ENCODE measurements at regions not wholly inside any gene's neighbourhood (a gene's known extent, or its start where the extent isn't known, plus 50 kb on each side); places are given as distances from the start of the nearest gene placed in this dataset.
"Not testable (repeated sequence)": the region's sequence is repeated elsewhere in the genome, so short reads cannot be mapped to it uniquely, and the experiment has no call there.

DNA sequence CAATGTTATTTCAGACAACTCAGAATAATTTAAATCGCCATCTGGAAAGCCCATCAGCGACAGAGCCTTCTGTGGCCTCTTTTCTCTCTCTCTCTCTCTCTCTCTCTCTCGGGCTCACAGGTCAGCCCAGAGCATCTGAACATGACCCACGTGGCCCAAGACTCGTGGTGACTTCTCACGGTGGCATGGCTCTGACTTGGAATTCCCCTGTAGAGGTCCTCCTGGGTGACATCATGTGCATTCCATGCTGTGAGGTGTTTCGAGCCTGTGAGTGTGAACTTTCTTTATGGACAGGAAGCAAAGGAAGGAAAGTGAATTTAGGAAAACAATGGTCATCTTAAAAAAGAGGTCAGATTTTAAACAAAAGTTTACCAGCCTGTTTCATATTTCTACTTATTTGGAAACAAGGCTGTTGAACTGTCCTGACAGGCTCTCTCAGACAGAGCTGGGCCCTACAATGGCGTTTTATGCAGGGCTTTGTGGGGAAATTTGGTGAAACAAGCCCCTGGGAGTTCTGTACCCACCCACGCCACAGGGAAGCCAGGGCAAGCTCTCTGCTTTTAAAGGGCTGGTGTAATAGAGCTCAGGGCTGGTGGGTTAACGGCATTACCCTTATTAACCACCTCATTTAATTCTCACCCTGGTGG lies 359.7 kb upstream of the ZNF32 start:
- no peak for DNase-seq (ENCODE audit: low read depth in 2 of 2)

DNA sequence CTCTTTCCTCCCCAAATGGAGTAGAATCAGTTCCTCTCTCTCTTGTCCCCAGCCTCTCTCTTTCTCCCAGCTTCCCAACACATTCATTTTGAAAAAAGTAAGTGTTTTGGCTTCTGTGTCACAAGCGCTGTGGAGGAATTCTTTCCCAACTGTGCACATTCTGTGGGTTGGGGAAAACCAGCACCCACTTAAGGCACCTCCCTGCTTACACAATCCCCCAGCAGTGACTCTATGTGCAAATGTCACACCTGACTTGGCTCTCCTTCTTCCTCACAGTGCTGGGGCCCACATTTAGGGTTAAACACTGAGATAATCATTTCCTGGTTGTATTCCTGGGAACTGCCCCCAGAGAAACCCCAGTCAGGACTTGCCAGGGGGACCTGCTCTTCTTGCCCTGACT lies 358.1 kb upstream of the ZNF32 start:
- DNase-seq (ENCODE audit: low read depth in 2 of 2): no peak

DNA sequence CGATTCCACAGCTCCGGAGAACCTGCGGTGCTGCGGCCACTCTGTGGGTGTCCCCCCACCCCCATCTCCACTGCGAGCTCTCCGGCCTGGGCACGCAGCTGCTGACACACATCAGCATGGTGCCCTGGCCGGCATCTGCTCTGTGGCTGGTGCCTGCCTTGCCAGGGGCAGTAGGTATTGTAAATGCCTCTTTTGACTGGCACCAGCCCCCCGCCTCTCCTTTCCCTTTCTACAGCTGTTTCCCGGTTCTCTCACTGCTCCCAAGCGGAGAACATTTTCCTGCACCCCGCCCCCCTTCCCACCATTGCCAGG lies 357.1 kb upstream of the ZNF32 start:
- no peak for DNase-seq (ENCODE audit: low read depth in 2 of 2)

DNA sequence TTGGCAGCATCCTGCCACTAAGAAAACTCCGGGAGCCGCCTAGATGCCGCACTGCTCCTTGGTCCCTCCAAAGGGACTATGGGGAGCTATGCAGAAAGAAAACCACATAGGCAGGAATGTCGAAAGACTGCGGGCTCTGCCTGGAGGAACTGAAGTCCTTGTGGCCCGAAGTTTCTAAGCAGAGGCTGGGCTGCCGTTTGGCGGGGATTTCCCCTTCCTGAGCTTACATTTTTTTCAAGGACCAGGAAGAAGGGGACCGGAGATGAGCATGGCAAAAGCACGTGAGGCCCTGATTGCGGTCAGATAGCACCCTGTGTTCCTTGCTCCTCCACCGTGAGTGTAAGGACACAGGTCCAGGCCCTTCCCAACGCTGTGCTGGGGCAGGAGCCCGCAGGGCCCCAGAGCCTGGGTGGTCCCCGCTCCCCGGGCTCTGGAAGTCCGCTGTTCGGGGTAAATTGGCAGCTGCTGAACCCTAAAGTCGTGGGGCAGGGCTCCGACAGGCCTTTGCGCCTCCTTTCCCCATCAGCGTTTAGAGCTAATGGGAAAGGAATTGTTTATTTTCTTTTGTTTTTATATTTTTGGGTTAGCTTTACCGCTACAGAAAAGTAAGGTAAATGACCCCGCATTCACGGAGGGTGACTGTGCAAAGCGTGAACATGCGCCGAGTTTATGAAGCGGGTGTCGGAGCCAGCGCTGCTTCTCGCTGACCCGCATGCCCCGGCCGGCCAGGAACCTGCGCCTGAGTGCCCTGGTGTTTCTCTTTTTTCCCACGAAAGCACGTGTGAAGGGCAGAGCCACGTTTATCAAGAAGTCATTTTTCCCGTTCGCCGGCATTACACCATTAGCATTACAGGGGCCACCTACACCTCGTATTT lies 356.5 kb upstream of the ZNF32 start:
- DNase-seq (ENCODE audit: low read depth in 2 of 2): no peak

DNA sequence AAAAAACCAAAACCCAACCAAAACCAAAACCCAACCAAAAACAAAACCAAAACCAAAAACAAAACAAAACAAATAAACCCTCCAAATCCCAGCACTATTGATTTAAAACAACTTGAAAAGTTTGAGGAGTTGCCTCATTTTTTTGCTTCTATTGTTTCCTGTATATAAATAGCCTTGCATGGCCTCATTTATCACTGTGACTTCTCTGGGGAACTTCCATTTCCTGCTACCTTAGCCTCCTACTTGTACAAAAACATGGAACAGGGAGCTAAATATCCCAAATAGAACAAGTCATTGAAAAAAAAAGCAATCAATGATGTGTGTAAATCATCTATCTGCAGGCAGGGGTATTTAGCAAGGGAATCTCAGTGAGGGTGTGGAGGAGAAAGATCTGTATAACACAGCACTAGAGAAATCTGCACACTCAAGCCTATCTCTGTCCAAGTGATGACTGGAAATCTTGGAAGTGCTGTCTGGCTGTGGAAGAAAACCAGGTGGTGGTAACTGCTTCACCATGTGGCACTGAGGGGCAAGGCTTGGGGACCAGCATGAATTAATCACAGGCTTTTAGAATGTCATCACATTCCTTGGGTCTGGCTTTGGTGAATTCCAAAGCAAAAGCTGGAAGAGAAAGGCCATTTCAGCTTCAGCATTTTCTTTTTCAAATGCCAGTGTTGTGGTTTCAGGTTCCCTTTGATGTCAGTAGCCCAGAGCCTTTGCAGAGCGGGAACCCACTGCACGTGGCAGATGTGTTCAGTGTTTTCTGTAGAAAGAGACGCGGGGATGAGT lies 349.5 kb upstream of the ZNF32 start:
- no peak for DNase-seq (ENCODE audit: low read depth in 2 of 2)

DNA sequence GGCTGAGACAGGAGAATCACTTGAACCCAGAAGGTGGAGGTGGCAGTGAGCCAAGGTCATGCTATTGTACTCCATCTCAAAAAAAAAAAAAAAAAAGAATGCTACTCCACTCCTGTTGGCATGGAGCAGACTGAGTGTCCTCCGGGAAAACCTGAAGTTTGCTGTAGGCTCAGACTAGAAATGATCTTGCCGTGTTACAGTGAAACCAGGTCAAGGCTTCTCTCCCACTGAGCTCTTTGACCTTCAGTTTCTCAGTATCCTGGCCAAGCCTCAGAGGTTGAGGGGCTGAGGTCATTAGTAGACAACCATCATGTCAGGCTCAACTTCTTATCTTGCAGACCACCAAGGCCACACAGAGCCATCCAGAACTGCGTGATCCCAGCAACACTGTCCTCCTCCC lies 348.6 kb upstream of the ZNF32 start:
- no peak for DNase-seq (ENCODE audit: low read depth in 2 of 2)

DNA sequence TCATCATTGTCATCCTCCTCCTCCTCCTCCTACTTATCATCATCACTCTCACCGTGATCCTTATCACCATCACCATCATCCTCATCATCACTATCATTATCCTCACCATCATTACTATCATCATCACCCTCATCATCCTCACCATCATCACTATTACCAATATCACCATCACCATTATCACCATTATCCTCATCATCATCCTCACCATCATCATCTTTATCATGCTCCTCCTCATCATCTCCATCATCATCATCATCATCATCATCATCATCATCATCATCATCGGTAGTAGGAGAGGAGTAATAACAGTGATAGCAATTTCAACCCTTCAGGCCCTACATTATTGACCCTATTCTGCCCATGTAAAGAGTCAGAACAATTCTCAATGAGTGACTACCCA lies 345.9 kb upstream of the ZNF32 start:
- DNase-seq (ENCODE audit: low read depth in 2 of 2): no peak

DNA sequence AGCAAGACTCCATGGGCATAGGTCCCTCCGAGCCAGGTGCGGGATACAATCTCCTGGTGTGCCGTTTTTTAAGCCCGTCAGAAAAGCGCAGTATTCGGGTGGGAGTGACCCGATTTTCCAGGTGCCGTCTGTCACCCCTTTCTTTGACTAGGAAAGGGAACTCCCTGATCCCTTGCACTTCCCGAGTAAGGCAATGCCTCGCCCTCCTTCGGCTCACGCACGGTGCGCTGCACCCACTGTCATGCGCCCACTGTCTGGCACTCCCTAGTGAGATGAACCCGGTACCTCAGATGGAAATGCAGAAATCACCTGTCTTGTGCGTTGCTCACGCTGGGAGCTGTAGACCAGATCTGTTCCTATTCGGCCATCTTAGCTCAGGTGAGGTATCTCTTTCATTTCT lies 344.1 kb upstream of the ZNF32 start:
- DNase-seq (ENCODE audit: low read depth in 2 of 2): not testable (repeated sequence)

DNA sequence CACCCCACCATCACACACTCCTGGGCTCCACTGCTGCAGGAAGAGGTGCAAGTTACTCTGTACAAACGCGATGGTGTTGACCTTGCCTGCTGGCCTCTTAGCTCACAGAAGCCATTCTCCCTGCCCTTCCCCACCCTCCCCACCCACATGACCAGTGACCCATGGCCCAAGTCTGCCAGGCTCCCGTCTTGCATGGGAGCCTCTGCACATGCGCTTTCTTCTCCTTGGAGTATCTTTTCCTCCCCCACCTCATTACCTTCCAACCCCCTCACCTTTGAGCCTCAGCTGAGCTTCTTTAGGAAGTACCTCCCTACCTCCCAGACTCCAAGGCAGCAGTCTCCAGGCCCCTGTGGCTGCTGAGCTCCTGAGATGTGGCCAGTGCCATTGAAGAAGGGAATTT lies 337.7 kb upstream of the ZNF32 start:
- no peak for DNase-seq (ENCODE audit: low read depth in 2 of 2)

DNA sequence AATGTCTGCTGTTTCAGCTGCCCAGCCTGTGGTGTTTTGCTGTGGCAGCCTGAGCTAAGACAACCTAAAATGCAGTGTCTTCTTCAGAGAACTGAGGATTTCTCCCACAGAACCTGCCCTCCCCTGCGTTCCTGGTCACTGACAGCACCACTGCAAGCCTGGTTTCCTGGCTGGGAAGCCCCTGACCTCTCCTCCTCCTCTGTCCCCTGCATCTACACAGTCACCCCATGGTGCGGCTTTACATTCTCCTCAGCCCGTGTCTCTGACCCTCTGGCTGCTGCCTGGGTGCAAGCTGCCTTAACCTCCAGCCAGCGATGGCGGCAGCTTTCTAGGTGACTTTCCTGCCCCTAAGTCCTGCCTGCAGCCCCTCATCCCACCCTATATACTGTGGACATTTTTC lies 337.3 kb upstream of the ZNF32 start:
- DNase-seq (ENCODE audit: low read depth in 2 of 2): no peak

DNA sequence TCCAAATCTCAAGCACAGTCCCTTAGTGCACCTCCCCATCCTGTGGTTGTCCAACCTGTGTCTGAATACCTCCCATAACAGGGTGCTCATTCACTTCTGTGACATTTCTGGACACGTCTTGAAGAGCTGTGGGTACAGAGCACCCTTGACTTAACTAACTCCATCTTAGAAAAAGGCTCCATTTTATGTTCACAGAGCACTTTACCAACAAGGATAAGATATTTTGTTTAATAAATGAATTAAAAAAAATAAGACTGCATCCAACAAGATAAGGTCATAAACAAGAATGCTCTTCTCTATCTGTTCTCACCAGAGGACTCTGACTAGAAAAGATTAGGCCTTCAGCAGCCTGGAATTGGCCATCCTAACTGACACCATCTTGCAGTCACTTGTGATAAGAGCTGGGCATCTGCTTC lies 335.2 kb upstream of the ZNF32 start:
- no peak for DNase-seq (ENCODE audit: low read depth in 2 of 2)

DNA sequence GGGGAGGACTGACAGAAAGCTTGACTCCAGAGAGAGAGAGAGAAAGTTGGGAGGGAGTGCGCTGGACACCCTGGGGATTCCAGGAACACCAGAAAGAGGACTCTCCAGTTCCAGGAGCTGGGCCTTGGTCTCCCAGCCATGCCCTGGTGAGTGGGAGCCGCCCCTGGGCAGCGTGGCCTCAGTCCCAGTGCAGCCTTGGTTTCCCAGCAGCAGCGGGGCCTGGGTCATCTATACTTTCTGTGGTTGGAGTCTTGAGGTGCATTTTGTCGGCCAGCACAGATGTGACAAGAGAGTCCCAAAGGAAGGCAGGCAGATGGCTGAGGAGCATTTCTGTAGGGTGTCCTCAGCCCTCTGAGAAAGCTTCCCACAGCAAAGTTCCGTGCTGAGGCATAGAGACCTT lies 334.7 kb upstream of the ZNF32 start:
- DNase-seq (ENCODE audit: low read depth in 2 of 2): no peak

DNA sequence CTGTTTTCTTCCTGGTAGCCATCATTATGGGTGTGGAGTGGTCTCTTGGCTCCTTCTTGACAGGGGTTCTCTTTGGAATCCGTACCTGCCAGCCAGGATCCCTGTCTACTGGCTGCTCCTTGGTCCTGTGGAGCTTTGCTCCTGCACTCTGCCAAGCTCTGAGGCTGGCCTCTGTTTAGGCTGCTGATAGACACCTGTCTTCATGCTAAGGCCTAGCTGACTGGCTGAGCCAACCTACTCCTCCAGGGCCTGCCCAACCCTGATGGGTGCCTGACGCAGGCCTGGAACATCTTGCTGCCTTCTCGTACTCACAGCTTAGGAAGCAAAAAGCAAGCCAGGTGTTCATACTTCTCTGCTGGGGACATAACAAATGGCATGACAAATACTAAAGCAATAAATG lies 333.6 kb upstream of the ZNF32 start:
- DNase-seq (ENCODE audit: low read depth in 2 of 2): no peak

DNA sequence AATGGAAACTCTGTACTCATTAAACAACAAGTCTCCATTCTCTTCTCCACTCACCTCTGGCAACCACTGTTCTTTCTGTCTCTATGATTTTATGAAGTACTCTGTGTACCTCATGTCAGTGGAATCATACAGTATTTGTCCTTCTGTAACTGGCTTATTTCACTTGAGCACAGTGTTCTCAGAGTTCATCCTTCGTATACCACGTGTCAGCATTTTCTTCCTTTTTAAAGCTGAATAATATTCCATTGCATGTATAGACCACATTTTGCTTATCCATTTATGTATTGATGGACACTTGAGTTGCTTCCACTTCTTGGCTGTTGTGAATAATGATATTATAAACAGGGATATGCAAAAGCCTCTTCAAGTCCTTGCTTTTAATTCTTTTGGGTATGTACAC lies 333.0 kb upstream of the ZNF32 start:
- no peak for DNase-seq (ENCODE audit: low read depth in 2 of 2)

DNA sequence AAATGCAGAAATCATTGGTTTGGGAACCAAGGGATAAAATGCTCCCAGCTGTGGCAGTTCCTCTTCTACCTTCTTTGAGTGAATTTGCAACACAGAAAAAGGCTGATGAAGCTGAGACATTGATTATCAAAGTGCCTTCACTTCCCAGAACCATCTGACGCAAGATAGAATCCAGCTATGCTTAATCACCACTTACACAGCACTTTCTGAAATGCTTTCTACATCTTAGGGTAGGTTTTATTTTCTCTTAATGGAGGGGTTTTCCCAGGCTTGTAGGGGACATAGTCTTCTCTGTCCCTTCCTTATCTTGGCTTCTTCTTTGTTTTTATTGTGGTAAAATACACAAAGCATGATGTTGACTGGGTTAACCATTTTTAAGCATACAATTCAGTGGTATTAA lies 332.6 kb upstream of the ZNF32 start:
- DNase-seq (ENCODE audit: low read depth in 2 of 2): no peak

DNA sequence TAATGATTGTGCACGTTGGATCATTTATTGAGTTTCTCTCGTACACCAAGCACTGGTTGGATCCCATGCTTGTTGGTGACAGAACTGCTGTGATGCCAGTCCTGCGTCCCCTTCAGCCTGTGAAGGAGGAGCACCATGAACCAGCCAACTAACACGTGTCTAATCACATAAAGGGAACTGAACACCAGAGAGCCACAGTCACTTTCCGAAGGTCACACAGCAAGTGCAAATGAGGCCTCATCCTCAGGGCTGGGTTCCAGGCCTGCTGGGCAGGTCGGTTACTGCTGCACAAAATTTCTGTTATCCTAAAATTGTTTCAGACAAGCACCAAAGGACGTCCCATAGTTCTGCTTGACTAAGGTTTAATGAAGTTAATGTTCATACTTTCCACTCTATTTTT lies 332.0 kb upstream of the ZNF32 start:
- DNase-seq (ENCODE audit: low read depth in 2 of 2): no peak

DNA sequence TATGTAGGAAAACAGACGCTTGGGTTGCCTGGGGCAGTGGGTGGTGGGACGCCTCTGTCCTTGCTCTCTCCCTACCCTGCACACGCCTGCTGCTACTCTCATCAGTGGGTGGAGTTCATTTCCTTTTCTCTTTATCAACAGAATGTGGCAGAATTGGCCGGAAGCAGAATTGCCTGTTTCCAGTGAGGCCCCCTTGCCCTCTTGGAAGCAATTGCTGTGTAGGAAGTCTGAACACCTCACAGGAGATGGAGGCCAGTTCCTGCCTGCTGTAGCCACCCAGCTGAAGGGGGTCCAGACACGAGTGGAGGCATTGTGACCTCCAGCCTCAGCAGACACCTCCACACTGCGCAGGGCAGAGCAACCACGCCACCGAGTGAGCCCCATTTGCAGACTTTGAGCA lies 331.6 kb upstream of the ZNF32 start:
- no peak for DNase-seq (ENCODE audit: low read depth in 2 of 2)

DNA sequence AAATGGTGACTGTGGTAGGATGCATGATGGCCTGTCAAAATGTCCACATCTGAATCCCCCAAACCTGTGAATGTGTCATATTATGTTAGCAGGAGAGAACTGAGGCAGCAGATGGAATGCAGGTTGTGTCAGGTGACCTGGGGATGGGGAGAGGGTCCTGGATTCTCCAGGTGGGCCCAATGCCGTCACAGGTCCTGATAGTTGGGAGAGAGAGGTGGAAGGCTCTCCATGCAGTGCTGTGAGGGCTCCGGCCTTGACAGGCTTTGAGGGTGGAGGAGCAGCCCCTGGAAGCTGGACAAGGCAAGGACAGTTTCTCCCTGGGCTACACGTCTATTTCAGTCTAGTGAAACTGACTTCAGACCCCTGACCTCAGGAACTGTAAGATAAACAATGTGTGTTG lies 330.9 kb upstream of the ZNF32 start:
- no peak for DNase-seq (ENCODE audit: low read depth in 2 of 2)

DNA sequence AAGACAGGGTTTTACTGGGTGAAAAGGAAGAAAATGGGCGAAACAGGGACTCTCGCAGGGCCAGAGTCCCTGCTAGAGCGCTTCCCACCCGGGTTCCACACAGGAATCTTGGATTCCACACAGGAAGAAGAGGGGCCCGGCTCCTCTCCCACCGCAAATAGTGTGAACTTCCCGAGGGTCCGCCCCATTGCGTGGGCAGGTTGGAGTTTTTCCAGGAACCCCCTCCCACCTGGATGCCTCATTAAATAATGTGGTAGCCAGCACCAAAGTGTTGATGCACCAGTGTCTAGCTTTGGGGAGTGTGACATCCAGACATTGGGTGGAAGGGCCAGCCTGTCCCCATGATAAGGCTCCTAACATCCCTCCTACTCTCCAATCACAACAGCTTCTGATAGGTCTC lies 330.3 kb upstream of the ZNF32 start:
- DNase-seq (ENCODE audit: low read depth in 2 of 2): no peak

DNA sequence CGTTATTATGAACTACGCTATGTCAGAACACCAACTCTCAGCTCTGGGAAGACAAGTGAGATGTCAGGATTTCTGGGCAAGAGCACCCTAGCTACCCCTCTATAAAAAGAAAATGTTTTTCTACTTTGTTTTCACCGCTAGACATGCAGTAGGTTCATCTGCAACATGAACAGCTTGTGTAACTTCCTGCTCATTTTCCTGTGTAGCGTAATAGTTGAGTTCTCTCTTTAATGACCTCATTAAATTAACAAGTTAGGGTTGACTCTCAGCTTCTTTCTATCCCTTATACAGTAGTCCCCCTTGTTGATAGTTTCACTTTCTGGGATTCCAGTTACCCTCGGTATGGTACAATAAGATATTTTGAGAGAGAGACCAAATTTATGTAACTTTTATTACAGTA lies 329.4 kb upstream of the ZNF32 start:
- DNase-seq (ENCODE audit: low read depth in 2 of 2): no peak

DNA sequence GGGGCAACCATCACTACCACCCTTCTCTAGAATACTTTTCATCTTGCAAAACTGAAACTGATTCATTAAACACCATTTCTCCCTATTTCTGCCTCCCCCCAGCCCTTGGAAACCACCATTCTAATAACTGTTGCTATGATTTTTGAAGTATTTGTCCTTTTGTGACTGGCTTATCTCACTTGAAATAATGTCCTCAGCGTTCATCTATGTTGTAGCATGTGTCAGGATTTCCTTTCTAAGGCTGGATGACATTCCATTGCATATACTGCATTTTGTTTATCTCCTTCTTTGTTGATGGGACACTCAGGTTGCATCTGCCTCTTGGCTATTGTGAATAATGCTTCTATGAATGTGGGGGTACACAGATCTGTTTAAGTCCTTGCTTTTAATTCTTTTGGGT lies 327.6 kb upstream of the ZNF32 start:
- DNase-seq (ENCODE audit: low read depth in 2 of 2): no peak

DNA sequence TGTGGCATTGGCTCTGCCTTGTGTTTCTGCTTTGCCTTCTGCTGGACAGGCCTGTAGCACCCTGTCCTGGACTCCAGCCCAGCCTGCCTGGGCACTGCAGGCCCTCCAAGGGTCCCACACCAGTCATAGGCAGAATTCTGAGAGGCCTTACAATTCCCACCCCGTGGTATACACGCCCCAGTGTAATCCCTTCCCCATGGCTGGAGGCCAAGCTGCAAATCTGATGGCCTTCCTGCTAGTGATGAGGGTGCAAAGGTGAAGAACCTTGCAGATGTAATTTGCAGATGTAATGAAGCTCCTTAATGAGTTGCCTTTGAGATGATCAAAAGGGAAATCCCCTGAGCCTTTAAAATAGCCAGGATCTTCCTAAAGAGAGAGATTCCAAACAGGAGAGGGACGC lies 325.1 kb upstream of the ZNF32 start:
- no peak for DNase-seq (ENCODE audit: low read depth in 2 of 2)

Data from stimulated activated CD8-positive, alpha-beta memory T cell treated with anti-CD3 and anti-CD28 coated beads, Interleukin-2, amount 100 ng/mL, for 48 hours (primary cell).